ENCODE measurements at regions not wholly inside any gene's neighbourhood (a gene's known extent, or its start where the extent isn't known, plus 50 kb on each side); places are given as distances from the start of the nearest gene placed in this dataset.

DNA sequence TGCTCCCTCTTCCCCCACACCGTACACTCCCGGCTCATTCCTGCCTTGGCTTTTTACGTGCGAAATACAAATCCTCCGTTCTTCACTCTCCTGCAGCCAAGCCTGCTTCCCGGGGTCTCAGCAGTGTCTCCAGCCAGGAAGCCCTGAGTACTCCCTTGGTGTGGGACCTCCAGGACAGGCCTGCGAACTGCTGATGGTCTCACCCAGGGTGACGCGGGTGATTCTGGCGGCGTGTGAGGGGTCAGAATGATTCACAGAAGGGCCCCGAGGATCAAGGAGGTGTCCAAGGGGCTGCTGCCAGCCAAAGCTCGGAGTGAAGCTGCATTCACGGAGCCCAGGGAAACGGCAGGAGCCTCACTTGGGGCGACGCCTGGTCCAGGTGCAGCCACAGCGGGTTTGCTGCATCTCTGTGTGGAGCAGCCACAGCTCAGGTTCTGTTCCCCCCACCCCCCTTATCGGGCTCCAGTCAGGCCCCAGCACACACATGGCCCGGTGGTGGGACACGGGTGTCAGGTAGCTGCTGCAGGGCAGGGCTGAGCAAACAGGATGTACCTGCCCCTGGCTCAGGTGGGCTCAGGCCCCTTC, 337.7 kb upstream of the MYT1L start (continued):
- no peak for TF ChIP-seq CHD7 (IDR thresholded peaks at IDR 0.05; ENCODE audit: insufficient replicate concordance, low read length)
- TF ChIP-seq BRCA1 (IDR thresholded peaks at IDR 0.05; ENCODE audit: low read depth, low read length) = no peak
- no peak for TF ChIP-seq SIN3A (conservative IDR thresholded peaks at IDR 0.05 in 1 of 2, IDR thresholded peaks at IDR 0.05 in 1 of 2; ENCODE audit: low read depth in 1 of 2, low read length in 2 of 2)
- TF ChIP-seq KDM4A (IDR thresholded peaks at IDR 0.05; ENCODE audit: low read depth, low read length, severe bottlenecking) = no peak

All from H1 (cell line).